ENCODE measurements at regions not wholly inside any gene's neighbourhood (a gene's known extent, or its start where the extent isn't known, plus 50 kb on each side); places are given as distances from the start of the nearest gene placed in this dataset.
"Not testable (repeated sequence)": the region's sequence is repeated elsewhere in the genome, so short reads cannot be mapped to it uniquely, and the experiment has no call there.

DNA sequence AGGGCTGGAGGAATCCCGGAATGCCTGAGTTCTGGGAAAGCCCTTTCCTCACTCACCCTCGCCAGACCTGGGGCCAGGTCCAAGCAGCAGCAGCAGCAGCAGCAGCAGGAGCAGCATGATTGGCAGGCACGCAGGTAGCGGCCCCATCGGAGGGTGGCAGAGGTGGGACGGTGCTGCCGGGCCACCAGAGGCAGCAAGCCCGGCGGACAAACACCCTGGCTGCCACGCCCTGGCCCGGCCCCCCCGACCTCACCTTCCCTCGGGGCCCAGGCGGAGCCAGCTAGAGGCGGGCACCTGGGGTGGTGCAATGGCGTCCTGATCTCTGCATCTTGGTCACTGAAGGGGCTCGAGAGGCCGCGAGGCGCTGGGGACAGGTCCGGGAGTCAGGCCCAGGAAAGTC, 122.4 kb downstream of the LAT start:
- Histone ChIP-seq H3K4me3 (no peak overlapping the region), H2AFZ (ENCODE audit: low read depth, low read length) (no peak overlapping the region), H3K27ac (ENCODE audit: extremely low read depth, low read depth, low read length) (no peak overlapping the region), H3K9ac (ENCODE audit: insufficient read depth in 1 of 2, low read depth in 2 of 2, low read length in 2 of 2) (no peak overlapping the region), H4K20me1 (replicated peaks; ENCODE audit: control insufficient read depth, insufficient read depth, low read length) (no peaks in the 10 kb centered on the region), H3K9me3 (replicated peaks; ENCODE audit: control insufficient read depth, insufficient read depth, low read depth, low read length) (no peaks in the 10 kb centered on the region), H3K4me1 (replicated peaks in 1 of 2; ENCODE audit: control insufficient read depth in 2 of 2, insufficient read depth in 2 of 2, low read length in 2 of 2) (peaks cover 0 to 7% of the 10 kb centered on the region in 2 experiments; a peak in 2 of 5 replicates), H3K9me1 (ENCODE audit: control insufficient read depth, insufficient read depth, low read length) (no peaks in the 10 kb centered on the region), H3K27me3 (ENCODE audit: control insufficient read depth in 2 of 2, insufficient read depth in 2 of 2, low read length in 2 of 2) (peaks cover 16 to 31% of the 10 kb centered on the region in 2 experiments), H3K4me2 (ENCODE audit: insufficient read depth, low read length) (no peak overlapping the region), H3K79me2 (ENCODE audit: control insufficient read depth, insufficient read depth, low read length) (no peaks in the 10 kb centered on the region), H3K36me3 (ENCODE audit: control insufficient read depth, insufficient read depth, low read length) (no peaks in the 10 kb centered on the region)
- BruUV-seq (replicated peaks) = no TSS peak
- intact Hi-C loops (cut with micrococcal nuclease) (no loop called here), in situ Hi-C loops (cut with MboI) (no loop called here)
- TF ChIP-seq, protein P1, sequence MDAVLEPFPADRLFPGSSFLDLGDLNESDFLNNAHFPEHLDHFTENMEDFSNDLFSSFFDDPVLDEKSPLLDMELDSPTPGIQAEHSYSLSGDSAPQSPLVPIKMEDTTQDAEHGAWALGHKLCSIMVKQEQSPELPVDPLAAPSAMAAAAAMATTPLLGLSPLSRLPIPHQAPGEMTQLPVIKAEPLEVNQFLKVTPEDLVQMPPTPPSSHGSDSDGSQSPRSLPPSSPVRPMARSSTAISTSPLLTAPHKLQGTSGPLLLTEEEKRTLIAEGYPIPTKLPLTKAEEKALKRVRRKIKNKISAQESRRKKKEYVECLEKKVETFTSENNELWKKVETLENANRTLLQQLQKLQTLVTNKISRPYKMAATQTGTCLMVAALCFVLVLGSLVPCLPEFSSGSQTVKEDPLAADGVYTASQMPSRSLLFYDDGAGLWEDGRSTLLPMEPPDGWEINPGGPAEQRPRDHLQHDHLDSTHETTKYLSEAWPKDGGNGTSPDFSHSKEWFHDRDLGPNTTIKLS (IDR thresholded peaks at IDR 0.05; ENCODE audit: borderline replicate concordance, low read depth) = no peak
- no peak for TF ChIP-seq ZNF445 (CRISPR knock-in tag; IDR thresholded peaks at IDR 0.05; ENCODE audit: low read depth)
- TF ChIP-seq, protein P2, sequence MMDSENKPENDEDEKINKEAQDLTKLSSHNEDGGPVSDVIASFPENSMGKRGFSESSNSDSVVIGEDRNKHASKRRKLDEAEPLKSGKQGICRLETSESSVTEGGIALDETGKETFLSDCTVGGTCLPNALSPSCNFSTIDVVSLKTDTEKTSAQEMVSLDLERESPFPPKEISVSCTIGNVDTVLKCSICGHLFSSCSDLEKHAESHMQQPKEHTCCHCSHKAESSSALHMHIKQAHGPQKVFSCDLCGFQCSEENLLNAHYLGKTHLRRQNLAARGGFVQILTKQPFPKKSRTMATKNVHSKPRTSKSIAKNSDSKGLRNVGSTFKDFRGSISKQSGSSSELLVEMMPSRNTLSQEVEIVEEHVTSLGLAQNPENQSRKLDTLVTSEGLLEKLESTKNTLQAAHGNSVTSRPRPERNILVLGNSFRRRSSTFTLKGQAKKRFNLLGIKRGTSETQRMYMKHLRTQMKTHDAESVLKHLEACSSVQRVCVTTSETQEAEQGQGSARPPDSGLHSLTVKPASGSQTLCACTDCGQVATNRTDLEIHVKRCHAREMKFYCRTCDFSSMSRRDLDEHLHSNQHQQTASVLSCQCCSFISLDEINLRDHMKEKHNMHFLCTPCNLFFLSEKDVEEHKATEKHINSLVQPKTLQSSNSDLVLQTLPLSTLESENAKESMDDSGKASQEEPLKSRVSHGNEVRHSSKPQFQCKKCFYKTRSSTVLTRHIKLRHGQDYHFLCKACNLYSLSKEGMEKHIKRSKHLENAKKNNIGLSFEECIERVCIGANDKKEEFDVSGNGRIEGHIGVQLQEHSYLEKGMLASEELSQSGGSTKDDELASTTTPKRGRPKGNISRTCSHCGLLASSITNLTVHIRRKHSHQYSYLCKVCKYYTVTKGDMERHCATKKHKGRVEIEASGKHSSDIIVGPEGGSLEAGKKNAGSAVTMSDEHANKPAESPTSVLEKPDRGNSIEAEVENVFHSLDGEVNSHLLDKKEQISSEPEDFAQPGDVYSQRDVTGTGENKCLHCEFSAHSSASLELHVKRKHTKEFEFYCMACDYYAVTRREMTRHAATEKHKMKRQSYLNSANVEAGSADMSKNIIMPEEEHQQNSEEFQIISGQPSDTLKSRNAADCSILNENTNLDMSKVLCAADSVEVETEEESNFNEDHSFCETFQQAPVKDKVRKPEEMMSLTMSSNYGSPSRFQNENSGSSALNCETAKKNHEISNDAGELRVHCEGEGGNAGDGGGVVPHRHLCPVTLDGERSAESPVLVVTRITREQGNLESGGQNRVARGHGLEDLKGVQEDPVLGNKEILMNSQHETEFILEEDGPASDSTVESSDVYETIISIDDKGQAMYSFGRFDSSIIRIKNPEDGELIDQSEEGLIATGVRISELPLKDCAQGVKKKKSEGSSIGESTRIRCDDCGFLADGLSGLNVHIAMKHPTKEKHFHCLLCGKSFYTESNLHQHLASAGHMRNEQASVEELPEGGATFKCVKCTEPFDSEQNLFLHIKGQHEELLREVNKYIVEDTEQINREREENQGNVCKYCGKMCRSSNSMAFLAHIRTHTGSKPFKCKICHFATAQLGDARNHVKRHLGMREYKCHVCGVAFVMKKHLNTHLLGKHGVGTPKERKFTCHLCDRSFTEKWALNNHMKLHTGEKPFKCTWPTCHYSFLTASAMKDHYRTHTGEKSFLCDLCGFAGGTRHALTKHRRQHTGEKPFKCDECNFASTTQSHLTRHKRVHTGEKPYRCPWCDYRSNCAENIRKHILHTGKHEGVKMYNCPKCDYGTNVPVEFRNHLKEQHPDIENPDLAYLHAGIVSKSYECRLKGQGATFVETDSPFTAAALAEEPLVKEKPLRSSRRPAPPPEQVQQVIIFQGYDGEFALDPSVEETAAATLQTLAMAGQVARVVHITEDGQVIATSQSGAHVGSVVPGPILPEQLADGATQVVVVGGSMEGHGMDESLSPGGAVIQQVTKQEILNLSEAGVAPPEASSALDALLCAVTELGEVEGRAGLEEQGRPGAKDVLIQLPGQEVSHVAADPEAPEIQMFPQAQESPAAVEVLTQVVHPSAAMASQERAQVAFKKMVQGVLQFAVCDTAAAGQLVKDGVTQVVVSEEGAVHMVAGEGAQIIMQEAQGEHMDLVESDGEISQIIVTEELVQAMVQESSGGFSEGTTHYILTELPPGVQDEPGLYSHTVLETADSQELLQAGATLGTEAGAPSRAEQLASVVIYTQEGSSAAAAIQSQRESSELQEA (IDR thresholded peaks at IDR 0.05; ENCODE audit: low read depth) = no peak
- no peak for TF ChIP-seq KLF1 (tag; IDR thresholded peaks at IDR 0.05)
- TF ChIP-seq YBX1 (IDR thresholded peaks at IDR 0.05) = no peak
- no peak for TF ChIP-seq HDGF (IDR thresholded peaks at IDR 0.05)
- no peak for FAIRE-seq
- ATAC-seq = no peak
- peak in 2 of 4 experiments; percentile 35 for DNase-seq (ENCODE audit: extremely low read depth in 1 of 4, low spot score in 3 of 4)
- CTCF ChIA-PET (ENCODE audit: low intra/inter-chr PET ratio) = no interaction called here
- POLR2A ChIA-PET = no interaction called here
- WGBS (ENCODE audit: insufficient coverage, low coverage, missing lambda C conversion rate) = 2% methylated on average over 13 of the region's 21 CpGs

DNA sequence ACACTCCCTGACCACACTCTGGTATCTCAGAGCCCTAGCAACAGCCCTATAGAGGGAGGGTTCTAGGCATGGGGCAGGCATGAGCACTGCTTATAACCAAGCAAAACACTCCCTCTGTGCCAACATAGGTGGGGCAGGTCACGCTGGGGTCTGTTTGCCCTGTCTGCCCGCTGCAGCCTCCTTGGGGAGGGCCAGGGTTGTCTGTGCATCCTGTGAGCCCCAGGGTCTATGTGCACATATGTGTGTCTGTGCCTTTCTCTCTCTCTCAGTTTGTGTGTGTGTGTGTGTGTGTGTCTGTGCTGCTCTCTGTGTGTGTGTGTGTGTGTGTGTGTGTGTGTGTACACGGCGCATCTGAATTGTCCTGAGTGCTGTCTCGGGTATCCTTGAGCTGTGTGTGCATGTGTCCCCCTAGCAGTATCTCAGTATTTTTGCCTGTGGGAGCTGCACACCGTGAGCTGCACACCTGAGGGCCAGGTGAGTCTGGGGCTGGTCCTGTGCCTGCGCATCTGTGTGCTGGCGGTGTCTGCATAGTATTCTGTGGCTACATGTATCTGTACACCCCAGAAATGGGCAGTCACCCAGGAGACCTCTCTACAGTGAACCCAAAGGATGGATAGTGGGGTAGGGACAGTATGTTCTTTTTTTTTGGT, 121.5 kb downstream of the LAT start:
- intact Hi-C loops (cut with micrococcal nuclease); H3K27ac ChIP-seq (ENCODE audit: extremely low read depth, low read depth, low read length); ATAC-seq; H3K79me2 ChIP-seq (ENCODE audit: control insufficient read depth, insufficient read depth, low read length); H4K20me1 ChIP-seq (replicated peaks; ENCODE audit: control insufficient read depth, insufficient read depth, low read length); H3K9ac ChIP-seq (ENCODE audit: insufficient read depth in 1 of 2, low read depth in 2 of 2, low read length in 2 of 2); H3K9me3 ChIP-seq (replicated peaks; ENCODE audit: control insufficient read depth, insufficient read depth, low read depth, low read length); in situ Hi-C loops (cut with MboI); H3K4me2 ChIP-seq (ENCODE audit: insufficient read depth, low read length); BruUV-seq (replicated peaks); H3K4me3 ChIP-seq; CTCF ChIA-PET (ENCODE audit: low intra/inter-chr PET ratio); POLR2A ChIA-PET; H2AFZ ChIP-seq (ENCODE audit: low read depth, low read length); H3K4me1 ChIP-seq (replicated peaks in 1 of 2; ENCODE audit: control insufficient read depth in 2 of 2, insufficient read depth in 2 of 2, low read length in 2 of 2); FAIRE-seq; H3K36me3 ChIP-seq (ENCODE audit: control insufficient read depth, insufficient read depth, low read length); DNase-seq (ENCODE audit: extremely low read depth in 1 of 4, low spot score in 3 of 4); H3K9me1 ChIP-seq (ENCODE audit: control insufficient read depth, insufficient read depth, low read length): not testable (repeated sequence)
- peaks cover 13 to 29% of the 10 kb centered on the region in 2 experiments for H3K27me3 ChIP-seq (ENCODE audit: control insufficient read depth in 2 of 2, insufficient read depth in 2 of 2, low read length in 2 of 2)
- 0% methylated on average over 2 of the region's 8 CpGs for whole genome bisulfite sequencing (ENCODE audit: insufficient coverage, low coverage, missing lambda C conversion rate)

Measured in K562 (cell line).